ENCODE measurements at regions not wholly inside any gene's neighbourhood (a gene's known extent, or its start where the extent isn't known, plus 50 kb on each side); places are given as distances from the start of the nearest gene placed in this dataset.

- TF ChIP-seq CBX8 (IDR thresholded peaks at IDR 0.05; ENCODE audit: borderline replicate concordance, low read depth, low read length) (no peak), SIX5 (IDR thresholded peaks at IDR 0.05; ENCODE audit: low read depth, low read length) (no peak), CEBPB (IDR thresholded peaks at IDR 0.05; ENCODE audit: low read depth, low read length) (no peak)
Observed at GRCh38 chr6:71011871-71012371, 55.1 kb upstream of the B3GAT2 start (continued).
